RWPE2 (cell line): ENCODE measurements at regions not wholly inside any gene's neighbourhood (a gene's known extent, or its start where the extent isn't known, plus 50 kb on each side); places are given as distances from the start of the nearest gene placed in this dataset.
A peak's percentile ranks its signal among the peaks of the same experiment; 100 is the strongest.

Experiments
- ATAC-seq: fragments of 200-7000 bp; cut with Tn5 transposase; 3 replicates; pipeline ENCODE4 v1.9.1; 2021; ENCODE audit warnings: low read depth
- DNase-seq: peaks from one replicate; pipeline ENCODE4 v3.0.0-alpha.2; 2020; ENCODE audit warnings: low spot score
- H3K27ac ChIP-seq: fragments of 450-650 bp; 2 replicates; pipeline ENCODE4 v1.5.1; 2017; ENCODE audit warnings: mild to moderate bottlenecking; ENCODE audit not compliant: poor library complexity, severe bottlenecking
- H3K27me3 ChIP-seq: fragments of 250-450 bp; sonication (Bioruptor Pico); 2 replicates; pipeline ENCODE4 v1.5.1; 2021; ENCODE audit warnings: mild to moderate bottlenecking, moderate library complexity; ENCODE audit not compliant: insufficient read depth, poor library complexity, severe bottlenecking
- H3K36me3 ChIP-seq: fragments of 250-450 bp; sonication (Bioruptor Pico); 2 replicates; pipeline ENCODE4 v1.5.1; 2020; ENCODE audit warnings: low read depth, mild to moderate bottlenecking, moderate library complexity
- H3K4me1 ChIP-seq: fragments of 250-450 bp; sonication (Bioruptor Pico); 2 replicates; pipeline ENCODE4 v1.5.1; 2021; ENCODE audit warnings: mild to moderate bottlenecking, moderate library complexity; ENCODE audit not compliant: insufficient read depth, poor library complexity, severe bottlenecking
- H3K4me3 ChIP-seq: fragments of 250-450 bp; sonication (Bioruptor Pico); 2 replicates; pipeline ENCODE4 v1.5.1; 2021; ENCODE audit warnings: mild to moderate bottlenecking, moderate library complexity; ENCODE audit not compliant: severe bottlenecking
- H3K9me3 ChIP-seq: fragments of 250-450 bp; sonication (Bioruptor Pico); 2 replicates; pipeline ENCODE4 v1.5.1; 2021; ENCODE audit warnings: mild to moderate bottlenecking, moderate library complexity; ENCODE audit not compliant: severe bottlenecking
- CTCF ChIP-seq: fragments of 450-650 bp; IDR thresholded peaks from one replicate; pipeline ENCODE4 v1.5.1; 2017; ENCODE audit warnings: mild to moderate bottlenecking, moderate library complexity; ENCODE audit not compliant: poor library complexity, severe bottlenecking

DNA sequence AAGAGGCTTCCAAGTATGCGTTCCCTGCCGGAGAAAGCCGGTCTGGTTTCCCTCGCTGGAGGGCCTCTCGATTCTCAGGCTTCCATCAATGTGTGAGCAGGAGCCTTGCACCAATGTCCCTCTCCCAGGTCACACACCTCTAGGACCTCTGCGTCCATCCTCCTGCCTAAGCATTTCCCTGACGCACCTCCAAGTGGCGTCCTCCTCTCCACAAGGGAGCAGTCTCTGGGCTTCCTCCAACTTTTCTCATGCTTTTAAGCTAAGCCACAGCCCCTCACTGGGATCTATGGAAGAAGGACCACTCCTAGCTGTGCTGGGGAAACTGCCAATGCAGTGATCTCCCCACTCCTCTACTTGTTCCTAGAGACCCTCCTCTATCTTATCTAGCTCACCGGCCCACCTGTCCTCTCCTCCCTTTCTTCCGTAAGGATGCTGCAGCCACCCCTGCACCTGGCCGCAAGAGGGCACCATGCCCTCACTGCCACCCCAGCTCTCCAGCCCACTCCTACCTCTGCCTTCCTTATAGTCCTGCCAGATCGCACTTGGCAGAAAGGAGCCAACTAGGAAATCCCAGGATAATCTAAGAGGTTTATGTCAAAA is 258.7 kb downstream of the LRFN2 start:
- Histone ChIP-seq H3K9me3 (no peaks in the 10 kb centered on the region), H3K27ac (no peak overlapping the region), H3K36me3 (no peaks in the 10 kb centered on the region), H3K27me3 (peaks cover 3% of the 10 kb centered on the region), H3K4me1 (no peaks in the 10 kb centered on the region), H3K4me3 (no peak overlapping the region)
- peak; percentile 90 for ATAC-seq
- DNase-seq: no peak
- peak; percentile 85 for TF ChIP-seq CTCF

DNA sequence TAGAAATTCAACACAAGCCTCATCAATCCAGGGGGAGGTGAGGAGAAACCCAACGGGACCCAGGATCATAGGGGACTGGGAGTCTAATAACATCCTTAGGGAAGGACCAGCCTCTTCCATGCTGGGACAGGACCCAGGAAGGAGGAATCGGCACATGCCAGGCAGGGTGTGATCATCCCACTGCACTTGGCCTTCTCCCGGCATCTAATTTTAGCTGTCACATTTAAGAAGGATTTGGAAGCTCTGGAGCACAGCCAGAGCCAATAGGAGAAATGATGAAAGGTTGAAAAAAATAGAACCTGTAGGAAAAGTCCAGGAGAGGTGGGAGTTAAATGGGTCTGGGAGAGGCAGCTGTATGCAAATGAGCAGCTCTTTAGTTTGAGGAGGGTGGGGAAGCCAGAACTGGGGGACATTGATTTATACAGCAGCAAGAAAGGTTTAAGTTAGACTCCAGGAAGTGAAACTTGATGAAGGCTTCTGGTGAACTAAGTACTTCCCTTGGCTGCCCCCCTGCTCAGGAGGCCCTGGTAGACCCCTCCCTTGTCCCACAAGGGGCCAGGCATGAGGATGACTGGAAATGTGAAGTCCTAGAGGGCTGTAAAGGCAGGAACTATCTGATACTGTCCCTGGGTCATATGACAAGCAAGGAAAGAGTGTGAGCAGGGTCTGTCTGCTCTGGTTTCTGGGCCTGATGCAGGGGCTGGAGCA is 260.3 kb downstream of the LRFN2 start:
- ATAC-seq (no peak), DNase-seq (no peak)
- Histone ChIP-seq H3K27me3 (no peaks in the 10 kb centered on the region), H3K27ac (no peak overlapping the region), H3K4me1 (no peaks in the 10 kb centered on the region), H3K4me3 (no peak overlapping the region), H3K9me3 (no peaks in the 10 kb centered on the region), H3K36me3 (no peaks in the 10 kb centered on the region)
- no peak for TF ChIP-seq CTCF

DNA sequence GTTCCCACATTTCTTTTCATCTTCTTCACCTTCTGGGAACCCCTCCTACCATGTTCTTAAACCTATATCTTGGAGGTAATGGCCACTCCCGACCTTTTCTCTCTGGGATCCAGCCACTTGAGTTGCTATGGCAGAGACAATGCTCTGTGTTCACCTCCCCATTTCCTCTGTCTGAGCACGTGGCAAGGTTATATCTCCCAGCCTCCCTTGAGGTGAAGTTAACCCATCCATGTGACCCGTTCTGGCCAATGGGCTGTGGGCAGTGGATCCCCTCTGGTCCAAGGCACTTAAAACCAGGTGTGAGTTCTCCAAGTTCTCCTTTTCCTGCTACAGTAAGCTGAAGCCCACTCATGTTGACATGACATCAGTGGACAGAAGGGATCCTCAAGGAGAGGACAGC is 261.4 kb downstream of the LRFN2 start:
- Histone ChIP-seq H3K4me1 (no peaks in the 10 kb centered on the region), H3K4me3 (no peak overlapping the region), H3K27me3 (no peaks in the 10 kb centered on the region), H3K36me3 (no peaks in the 10 kb centered on the region), H3K27ac (no peak overlapping the region), H3K9me3 (no peaks in the 10 kb centered on the region)
- DNase-seq (no peak), ATAC-seq (no peak)
- TF ChIP-seq CTCF: no peak

DNA sequence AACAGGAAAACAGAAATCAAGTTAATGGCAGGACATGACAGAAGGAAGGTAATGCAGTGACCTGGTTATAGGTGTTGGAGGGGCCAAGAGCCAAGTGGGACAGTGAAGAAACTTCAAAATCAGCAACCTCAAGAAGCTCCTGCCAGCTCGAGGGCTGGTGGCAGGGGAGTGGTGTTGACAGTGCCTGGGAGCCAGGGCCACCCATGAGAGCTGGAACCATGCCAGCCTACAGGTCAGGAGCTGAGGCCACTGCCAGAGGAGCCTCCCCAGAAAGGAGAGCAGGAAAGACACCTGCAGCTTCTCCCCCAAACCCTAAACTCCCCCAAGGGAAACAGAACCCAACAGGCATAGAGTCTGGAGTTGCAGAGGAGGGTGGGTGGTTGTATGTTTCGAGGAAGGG is 262.1 kb downstream of the LRFN2 start:
- no peaks in the 10 kb centered on the region for H3K9me3 ChIP-seq
- H3K4me1 ChIP-seq: no peaks in the 10 kb centered on the region
- no peak overlapping the region for H3K4me3 ChIP-seq
- ATAC-seq: no peak
- H3K27me3 ChIP-seq: no peaks in the 10 kb centered on the region
- no peak for DNase-seq
- no peaks in the 10 kb centered on the region for H3K36me3 ChIP-seq
- no peak for TF ChIP-seq CTCF
- no peak overlapping the region for H3K27ac ChIP-seq
